ENCODE measurements at regions not wholly inside any gene's neighbourhood (a gene's known extent, or its start where the extent isn't known, plus 50 kb on each side); places are given as distances from the start of the nearest gene placed in this dataset.
"Not testable (repeated sequence)": the region's sequence is repeated elsewhere in the genome, so short reads cannot be mapped to it uniquely, and the experiment has no call there.

DNA sequence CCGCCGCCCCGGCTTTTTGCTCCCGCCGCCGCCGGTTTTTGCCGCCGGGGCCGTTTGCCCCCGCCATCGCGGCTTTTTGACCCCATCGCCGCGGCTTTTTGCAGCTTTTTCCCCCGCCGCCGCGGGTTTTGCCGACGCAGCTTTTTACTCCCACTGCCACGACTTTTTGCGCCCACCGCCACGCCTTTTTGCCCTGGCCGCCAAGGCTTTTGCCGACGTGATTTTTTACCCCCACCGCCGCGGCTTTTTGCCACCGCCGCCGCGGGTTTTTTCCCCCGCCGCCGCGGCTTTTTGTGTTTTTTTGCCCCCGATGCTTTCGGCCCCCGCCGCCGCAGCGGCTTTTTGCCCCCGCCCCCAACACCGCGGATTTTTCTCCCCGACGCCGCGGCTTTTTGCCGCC, 5001.9 kb upstream of the OR11H1 start:
- H3K27ac Mint-ChIP-seq; intact Hi-C loops (cut with micrococcal nuclease); H3K4me3 Mint-ChIP-seq; H3K36me3 Mint-ChIP-seq (ENCODE audit: low read depth); H3K4me1 Mint-ChIP-seq (ENCODE audit: low read depth); DNase-seq (ENCODE audit: low spot score); H3K9me3 Mint-ChIP-seq; H3K27me3 Mint-ChIP-seq (ENCODE audit: insufficient read depth): not testable (repeated sequence)

DNA sequence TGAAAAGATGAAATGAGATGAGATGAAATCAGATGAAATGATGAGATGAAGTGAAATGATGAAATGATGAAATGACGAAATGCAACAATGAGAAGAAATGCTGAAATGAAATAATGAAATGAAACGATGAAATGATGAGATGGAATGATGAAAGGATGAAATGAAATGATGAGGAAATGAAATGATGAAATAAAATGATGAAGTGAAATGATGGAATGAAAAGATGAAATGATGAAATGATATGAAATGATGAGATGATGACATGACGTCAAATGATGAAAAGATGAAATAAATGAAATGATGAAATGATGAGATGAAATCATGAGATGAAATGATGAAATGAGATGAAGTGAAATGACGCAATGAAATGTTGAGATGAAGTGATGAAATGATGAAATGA, 4996.9 kb upstream of the OR11H1 start:
- H3K36me3 Mint-ChIP-seq (ENCODE audit: low read depth); H3K9me3 Mint-ChIP-seq; DNase-seq (ENCODE audit: low spot score); H3K4me3 Mint-ChIP-seq; H3K4me1 Mint-ChIP-seq (ENCODE audit: low read depth); H3K27ac Mint-ChIP-seq; intact Hi-C loops (cut with micrococcal nuclease); H3K27me3 Mint-ChIP-seq (ENCODE audit: insufficient read depth): not testable (repeated sequence)

DNA sequence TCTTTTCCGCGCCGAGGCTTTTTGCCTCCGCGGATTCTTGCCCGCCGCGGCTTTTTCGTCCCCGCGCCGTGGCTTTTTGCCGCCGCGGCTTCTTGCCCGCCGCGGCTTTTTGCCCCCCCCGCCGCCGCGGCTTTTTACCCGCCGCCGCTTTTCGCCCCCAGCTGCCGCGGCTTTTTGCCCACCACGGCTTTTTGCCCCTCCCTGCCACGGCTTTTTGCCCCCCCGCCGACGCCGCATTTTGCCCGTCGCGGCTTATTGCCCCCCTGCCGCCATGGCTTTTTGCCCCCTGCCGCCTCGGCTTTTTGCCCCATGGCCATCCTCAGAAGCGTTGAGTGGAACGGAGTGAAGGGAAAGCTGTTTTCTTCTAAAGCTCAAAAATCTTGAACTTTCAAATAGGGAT, 4955.5 kb upstream of the OR11H1 start:
- H3K9me3 Mint-ChIP-seq; H3K4me1 Mint-ChIP-seq (ENCODE audit: low read depth); DNase-seq (ENCODE audit: low spot score); H3K27ac Mint-ChIP-seq; H3K4me3 Mint-ChIP-seq; H3K27me3 Mint-ChIP-seq (ENCODE audit: insufficient read depth); intact Hi-C loops (cut with micrococcal nuclease); H3K36me3 Mint-ChIP-seq (ENCODE audit: low read depth): not testable (repeated sequence)

- DNase-seq (ENCODE audit: low spot score); H3K27me3 Mint-ChIP-seq (ENCODE audit: insufficient read depth); H3K4me1 Mint-ChIP-seq (ENCODE audit: low read depth); H3K9me3 Mint-ChIP-seq; intact Hi-C loops (cut with micrococcal nuclease); H3K4me3 Mint-ChIP-seq; H3K27ac Mint-ChIP-seq; H3K36me3 Mint-ChIP-seq (ENCODE audit: low read depth): not testable (repeated sequence)
Measured at GRCh38 chr22:10601071-10601470, 4926.9 kb upstream of the OR11H1 start.

DNA sequence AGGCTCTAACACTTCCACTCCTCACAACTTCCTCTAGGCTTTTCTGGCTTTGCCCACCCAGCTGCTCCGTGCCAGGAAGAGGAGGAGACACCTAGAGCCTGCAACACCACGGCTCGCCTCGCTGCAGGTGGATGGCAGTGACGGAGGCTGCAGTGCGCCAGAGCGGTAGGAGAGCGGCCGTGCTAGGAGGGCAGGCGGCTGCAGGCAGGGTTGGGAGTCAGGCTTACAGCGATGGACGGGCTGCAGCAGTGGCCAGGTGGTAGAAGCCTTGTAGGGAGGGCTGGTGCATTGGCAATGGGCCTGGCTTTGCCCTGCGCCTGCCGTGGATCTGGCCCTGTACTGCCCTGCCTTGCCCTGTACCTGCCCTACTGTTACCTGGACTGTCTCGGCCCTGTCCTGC, 4896.0 kb upstream of the OR11H1 start:
- DNase-seq (ENCODE audit: low spot score); H3K27me3 Mint-ChIP-seq (ENCODE audit: insufficient read depth); H3K27ac Mint-ChIP-seq; H3K4me1 Mint-ChIP-seq (ENCODE audit: low read depth); H3K9me3 Mint-ChIP-seq; intact Hi-C loops (cut with micrococcal nuclease); H3K4me3 Mint-ChIP-seq; H3K36me3 Mint-ChIP-seq (ENCODE audit: low read depth): not testable (repeated sequence)

DNA sequence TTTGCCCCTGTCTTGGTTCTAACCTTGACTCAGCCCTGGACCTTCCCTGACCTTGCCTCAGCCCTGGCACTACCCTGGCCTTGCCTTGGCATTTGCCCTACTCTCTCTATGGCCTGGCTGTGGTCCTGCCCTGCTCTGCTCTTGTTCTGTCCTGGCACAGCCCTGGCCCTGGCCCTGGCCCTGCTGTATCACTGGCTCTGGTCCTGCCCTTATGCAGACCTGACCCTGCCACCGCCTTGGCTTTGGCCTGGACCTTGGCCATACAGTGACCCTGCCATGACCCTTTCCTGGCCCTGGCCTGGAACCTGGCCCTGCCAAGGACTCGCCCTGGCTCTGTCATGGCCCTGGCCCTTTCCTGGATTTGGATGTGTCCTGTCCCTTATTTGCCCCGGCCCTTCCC, 4892.7 kb upstream of the OR11H1 start:
- H3K36me3 Mint-ChIP-seq (ENCODE audit: low read depth); H3K27ac Mint-ChIP-seq; DNase-seq (ENCODE audit: low spot score); H3K4me1 Mint-ChIP-seq (ENCODE audit: low read depth); H3K27me3 Mint-ChIP-seq (ENCODE audit: insufficient read depth); H3K4me3 Mint-ChIP-seq; intact Hi-C loops (cut with micrococcal nuclease); H3K9me3 Mint-ChIP-seq: not testable (repeated sequence)

DNA sequence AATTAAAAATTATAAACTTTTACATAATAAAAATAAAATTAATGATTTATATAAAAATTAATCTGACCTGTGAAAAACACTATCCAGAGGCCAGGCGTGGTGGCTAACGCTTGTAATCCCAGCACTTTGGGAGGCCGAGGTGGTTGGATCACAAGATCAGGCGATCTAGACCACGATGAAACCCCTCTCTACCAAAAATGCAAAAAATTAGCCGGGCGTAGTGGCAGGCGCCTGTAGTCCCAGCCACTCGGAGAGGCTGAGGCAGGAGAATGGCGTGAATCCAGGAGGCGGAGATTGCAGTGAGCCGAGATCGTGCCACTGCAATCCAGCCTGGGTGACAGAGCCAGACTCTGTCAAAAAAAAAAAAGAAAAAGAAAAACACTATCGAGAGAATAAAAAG, 4865.2 kb upstream of the OR11H1 start:
- intact Hi-C loops (cut with micrococcal nuclease) = not testable (repeated sequence)

DNA sequence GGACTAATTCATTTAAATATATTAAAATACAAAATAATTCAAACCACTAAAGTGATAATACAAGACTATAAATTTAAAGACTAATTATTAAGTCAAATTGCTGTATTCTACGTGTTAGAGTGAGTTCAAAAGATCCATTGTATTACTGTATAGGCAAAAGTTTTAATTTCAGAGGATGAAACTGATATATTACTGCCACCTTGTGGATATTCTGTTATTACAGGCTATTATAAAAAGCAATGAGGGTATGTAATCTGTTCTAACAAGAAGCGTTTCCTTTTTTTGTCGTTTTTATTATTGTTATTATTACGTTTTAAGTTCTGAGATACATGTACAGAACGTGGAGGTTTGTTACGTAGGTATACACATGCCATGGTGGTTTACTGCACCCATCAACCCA, 4854.9 kb upstream of the OR11H1 start:
- H3K27ac Mint-ChIP-seq; intact Hi-C loops (cut with micrococcal nuclease); H3K27me3 Mint-ChIP-seq (ENCODE audit: insufficient read depth); H3K36me3 Mint-ChIP-seq (ENCODE audit: low read depth); H3K9me3 Mint-ChIP-seq; H3K4me3 Mint-ChIP-seq; H3K4me1 Mint-ChIP-seq (ENCODE audit: low read depth); DNase-seq (ENCODE audit: low spot score): not testable (repeated sequence)

More for the DNA sequence above, 4865.2 kb upstream of the OR11H1 start:
- not testable (repeated sequence) for H3K4me3 Mint-ChIP-seq; H3K27ac Mint-ChIP-seq; H3K4me1 Mint-ChIP-seq (ENCODE audit: low read depth); H3K36me3 Mint-ChIP-seq (ENCODE audit: low read depth); DNase-seq (ENCODE audit: low spot score); H3K27me3 Mint-ChIP-seq (ENCODE audit: insufficient read depth)
- H3K9me3 Mint-ChIP-seq = peaks cover 14% of the 10 kb centered on the region

DNA sequence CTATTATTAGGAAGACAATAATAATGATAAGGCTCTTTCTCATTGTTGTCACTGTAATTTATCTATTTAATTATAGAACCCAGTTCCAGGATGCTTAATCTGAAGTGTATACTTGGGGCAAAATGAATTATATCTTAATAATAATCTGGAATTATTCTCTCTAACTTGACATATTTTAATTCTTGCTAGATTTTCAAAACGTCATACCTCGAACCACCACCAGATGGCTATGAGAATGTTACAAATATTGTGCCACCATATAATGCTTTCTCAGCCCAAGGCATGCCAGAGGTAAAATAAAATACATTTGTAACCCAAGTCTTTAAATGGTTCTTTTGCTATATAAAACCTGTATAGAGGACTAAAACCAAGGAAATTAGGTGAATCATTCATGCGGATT, 4849.3 kb upstream of the OR11H1 start:
- H3K27me3 Mint-ChIP-seq (ENCODE audit: insufficient read depth) = not testable (repeated sequence)

DNA sequence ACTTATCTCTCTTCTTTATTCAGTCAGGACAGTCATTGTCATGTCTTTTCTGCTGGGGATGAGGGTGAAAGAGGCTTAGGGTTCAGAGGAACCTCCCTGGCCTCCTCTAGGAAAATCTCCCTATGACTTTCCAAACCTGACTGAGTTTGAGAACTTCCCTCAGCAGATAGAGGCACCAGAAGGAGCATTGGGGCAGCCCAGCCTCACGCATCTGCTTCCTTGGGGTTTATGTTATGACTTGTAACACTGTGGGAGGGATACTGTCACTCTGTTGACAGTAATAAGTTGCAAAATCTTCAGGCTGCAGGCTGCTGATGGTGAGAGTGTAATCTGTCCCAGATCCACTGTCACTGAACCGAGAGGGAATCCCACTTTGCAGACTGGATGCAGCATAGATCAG, 4842.6 kb upstream of the OR11H1 start:
- H3K27me3 Mint-ChIP-seq (ENCODE audit: insufficient read depth); H3K9me3 Mint-ChIP-seq; H3K4me3 Mint-ChIP-seq; H3K36me3 Mint-ChIP-seq (ENCODE audit: low read depth); DNase-seq (ENCODE audit: low spot score); H3K27ac Mint-ChIP-seq; H3K4me1 Mint-ChIP-seq (ENCODE audit: low read depth); intact Hi-C loops (cut with micrococcal nuclease): not testable (repeated sequence)

More for the DNA sequence above, 4849.3 kb upstream of the OR11H1 start:
- peaks cover 15% of the 10 kb centered on the region for H3K9me3 Mint-ChIP-seq
- H3K36me3 Mint-ChIP-seq (ENCODE audit: low read depth); intact Hi-C loops (cut with micrococcal nuclease); DNase-seq (ENCODE audit: low spot score); H3K27ac Mint-ChIP-seq; H3K4me1 Mint-ChIP-seq (ENCODE audit: low read depth); H3K4me3 Mint-ChIP-seq: not testable (repeated sequence)

DNA sequence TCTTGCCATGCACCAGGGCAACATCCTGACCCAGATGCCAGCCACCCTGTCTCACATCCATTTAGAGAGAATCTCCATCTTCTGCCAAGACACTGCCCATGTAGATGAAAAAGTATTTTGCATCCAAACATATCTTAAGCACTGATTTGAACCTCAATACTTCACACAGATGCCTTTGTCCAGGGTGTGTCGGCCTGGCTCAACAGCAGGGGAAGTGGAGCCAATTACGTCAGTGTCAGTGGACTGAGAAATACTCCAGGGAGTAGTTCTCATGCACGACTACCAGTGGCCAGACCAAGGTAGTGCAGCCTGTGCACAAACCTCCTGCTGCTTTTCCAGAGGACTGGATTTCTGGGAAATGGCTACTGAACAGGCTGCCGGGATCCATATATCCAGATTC, 4840.7 kb upstream of the OR11H1 start:
- H3K36me3 Mint-ChIP-seq (ENCODE audit: low read depth); intact Hi-C loops (cut with micrococcal nuclease); H3K4me1 Mint-ChIP-seq (ENCODE audit: low read depth); H3K4me3 Mint-ChIP-seq; H3K9me3 Mint-ChIP-seq; H3K27ac Mint-ChIP-seq; DNase-seq (ENCODE audit: low spot score); H3K27me3 Mint-ChIP-seq (ENCODE audit: insufficient read depth): not testable (repeated sequence)

DNA sequence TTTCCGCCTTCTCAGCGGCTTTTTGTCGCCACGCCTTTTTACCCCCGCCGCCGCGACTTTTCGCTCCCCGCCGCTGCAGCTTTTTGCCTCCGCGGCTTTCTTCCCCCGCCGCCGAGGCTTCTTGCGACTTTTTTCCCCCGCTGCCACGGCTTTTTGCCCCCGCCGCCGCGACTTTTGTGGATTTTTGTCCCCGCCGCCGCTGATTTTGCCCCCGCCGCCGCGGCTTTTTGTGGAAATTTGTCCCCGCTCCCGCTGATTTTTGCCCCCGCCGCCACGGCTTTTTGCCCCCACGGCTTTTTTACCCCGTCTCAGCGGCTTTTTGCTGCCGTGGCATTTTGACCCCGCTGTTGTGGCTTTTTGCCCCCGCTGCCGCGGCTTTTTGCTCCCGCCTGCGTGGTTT, 4829.2 kb upstream of the OR11H1 start:
- H3K27me3 Mint-ChIP-seq (ENCODE audit: insufficient read depth); H3K36me3 Mint-ChIP-seq (ENCODE audit: low read depth); H3K4me1 Mint-ChIP-seq (ENCODE audit: low read depth); H3K27ac Mint-ChIP-seq; H3K4me3 Mint-ChIP-seq; intact Hi-C loops (cut with micrococcal nuclease); DNase-seq (ENCODE audit: low spot score): not testable (repeated sequence)
- H3K9me3 Mint-ChIP-seq = peaks cover 25% of the 10 kb centered on the region

- H3K27ac Mint-ChIP-seq; intact Hi-C loops (cut with micrococcal nuclease); H3K4me1 Mint-ChIP-seq (ENCODE audit: low read depth); H3K4me3 Mint-ChIP-seq; H3K27me3 Mint-ChIP-seq (ENCODE audit: insufficient read depth); DNase-seq (ENCODE audit: low spot score); H3K36me3 Mint-ChIP-seq (ENCODE audit: low read depth): not testable (repeated sequence)
- H3K9me3 Mint-ChIP-seq = peaks cover 25% of the 10 kb centered on the region
Measured at GRCh38 chr22:10699301-10700097, 4828.5 kb upstream of the OR11H1 start.

- H3K27me3 Mint-ChIP-seq (ENCODE audit: insufficient read depth); DNase-seq (ENCODE audit: low spot score); H3K4me3 Mint-ChIP-seq; H3K36me3 Mint-ChIP-seq (ENCODE audit: low read depth); intact Hi-C loops (cut with micrococcal nuclease); H3K4me1 Mint-ChIP-seq (ENCODE audit: low read depth); H3K27ac Mint-ChIP-seq: not testable (repeated sequence)
- peaks cover 28% of the 10 kb centered on the region for H3K9me3 Mint-ChIP-seq
Measured at GRCh38 chr22:10708175-10708574, 4819.8 kb upstream of the OR11H1 start.

Data from activated T-helper 1 cell treated with anti-CD3 and anti-CD28 coated beads, Interleukin-12 subunit alpha, Interleukin-12 subunit beta, Interleukin-2, Interleukin-4 antibody, amounts not matched to agents 30 ng/mL and 10 ng/mL and 1 ng/mL, durations not matched to agents 14 hours and 24 hours and 36 hours (primary cell).